22Rv1 (cell line): ENCODE measurements at regions not wholly inside any gene's neighbourhood (a gene's known extent, or its start where the extent isn't known, plus 50 kb on each side); places are given as distances from the start of the nearest gene placed in this dataset.

Source experiments
- CTCF ChIP-seq: fragments of 450-650 bp; IDR thresholded peaks from 2 replicates; pipeline ENCODE4 v1.5.1; 2017; ENCODE audit warnings: mild to moderate bottlenecking
- ZFX ChIP-seq: fragments of 450-650 bp; IDR thresholded peaks from 2 replicates; pipeline ENCODE4 v1.6.1; 2017; ENCODE audit warnings: antibody characterized with exemption, borderline replicate concordance

DNA sequence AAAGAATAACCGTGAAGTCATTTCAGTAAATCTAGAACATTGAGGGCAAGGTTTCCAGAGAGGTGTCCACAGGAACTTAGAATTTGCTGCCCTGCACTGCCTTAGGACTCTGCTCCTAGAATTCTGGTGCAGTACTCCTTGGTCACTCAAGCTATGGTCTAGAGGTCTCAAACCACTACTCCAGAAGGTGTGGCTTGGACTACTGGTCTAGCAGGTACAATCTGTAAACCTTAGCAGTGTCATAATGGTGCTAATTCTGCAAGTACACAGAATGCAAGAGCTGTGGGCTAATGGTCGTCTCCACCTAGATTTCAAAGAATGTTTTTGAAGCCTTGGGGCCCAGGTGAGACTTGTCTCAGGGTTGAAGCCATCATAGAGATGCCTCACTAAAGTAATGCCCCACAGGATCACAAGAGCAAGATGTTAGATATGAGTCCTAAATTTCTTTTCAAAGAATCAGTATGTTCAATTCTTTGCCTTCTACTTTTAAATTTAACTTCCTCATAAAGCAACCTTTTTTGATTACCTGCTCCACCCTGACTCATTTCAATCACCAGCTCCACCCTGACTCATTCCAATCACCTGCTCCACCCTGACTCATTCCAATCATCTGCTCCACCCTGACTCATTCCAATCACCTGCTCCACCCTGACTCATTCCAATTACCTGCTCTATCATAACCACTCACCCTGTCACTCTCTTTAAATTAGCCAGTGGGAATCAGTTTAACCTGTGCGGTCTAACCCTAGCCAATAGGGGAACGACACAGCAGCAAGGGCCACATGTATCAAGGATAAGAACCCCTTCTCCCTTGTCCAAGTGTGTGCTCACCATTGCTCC is 1111.8 kb upstream of the ACO1 start:
- TF ChIP-seq CTCF = no peak
- TF ChIP-seq ZFX = no peak
